GM18498 (cell line): ENCODE measurements at regions not wholly inside any gene's neighbourhood (a gene's known extent, or its start where the extent isn't known, plus 50 kb on each side); places are given as distances from the start of the nearest gene placed in this dataset.
"Not testable (repeated sequence)": the region's sequence is repeated elsewhere in the genome, so short reads cannot be mapped to it uniquely, and the experiment has no call there.

Experiments
- ATAC-seq: cut with Tn5 transposase; IDR thresholded peaks from one replicate; pipeline ENCODE4 v1.9.1; 2021; ENCODE audit warnings: mild to moderate bottlenecking, moderate library complexity; ENCODE audit not compliant: unreplicated experiment

DNA sequence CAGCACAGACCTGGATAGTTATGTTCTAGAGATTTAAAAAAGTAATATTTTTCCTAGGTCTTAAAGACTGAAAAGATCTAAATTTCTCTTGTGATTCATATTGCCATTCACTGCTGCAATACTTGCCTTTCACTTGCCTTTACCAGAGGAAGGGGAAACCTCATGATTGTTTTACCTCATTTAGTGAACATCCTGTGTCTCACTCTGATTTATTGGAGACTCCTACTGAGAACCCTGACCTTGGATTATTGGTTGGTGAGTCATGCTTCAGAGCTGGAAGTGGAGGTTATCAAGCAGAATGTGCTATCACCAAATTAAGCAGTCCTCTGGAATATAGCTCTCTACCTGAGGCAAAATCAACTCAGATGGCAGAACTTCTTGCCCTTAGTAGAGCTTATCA is 500.5 kb downstream of the TSN start:
- no peak for ATAC-seq

DNA sequence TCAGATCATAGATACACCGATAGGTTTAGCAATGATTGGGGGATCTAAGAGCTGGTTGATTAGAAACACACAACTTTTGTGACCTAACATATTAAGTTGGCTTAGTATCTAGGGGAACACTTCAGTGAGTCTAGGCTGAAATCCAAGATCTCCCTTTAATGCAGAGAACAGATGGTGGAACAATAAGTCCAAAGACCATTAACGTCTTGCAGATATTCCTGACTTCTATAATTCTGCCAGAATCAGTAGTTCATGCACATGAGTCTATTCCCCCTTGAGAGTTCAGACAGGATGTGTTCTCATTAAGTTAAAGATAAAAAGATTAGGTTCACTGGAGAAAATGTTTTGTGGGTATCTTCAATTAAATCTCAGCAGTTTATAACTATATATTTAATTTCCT is 506.5 kb downstream of the TSN start:
- no peak for ATAC-seq

DNA sequence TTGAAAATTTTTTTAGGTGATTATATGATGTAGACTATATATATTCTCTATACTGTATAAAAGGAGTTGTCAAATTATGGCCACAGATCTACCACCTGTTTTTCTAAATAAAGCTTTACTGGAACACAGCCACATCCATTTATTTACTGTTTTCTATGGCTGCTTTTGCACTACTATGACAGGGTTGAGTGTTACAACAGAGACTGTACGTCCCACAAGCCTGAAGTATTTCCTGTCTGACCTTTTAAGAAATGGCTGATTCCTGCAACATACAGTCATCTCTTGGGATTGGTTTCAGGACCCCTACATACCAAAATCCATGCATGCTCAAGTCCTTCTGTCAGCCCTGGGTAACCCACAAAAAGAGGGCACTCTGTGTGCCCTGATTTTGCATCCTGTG is 508.3 kb downstream of the TSN start:
- ATAC-seq = no peak

DNA sequence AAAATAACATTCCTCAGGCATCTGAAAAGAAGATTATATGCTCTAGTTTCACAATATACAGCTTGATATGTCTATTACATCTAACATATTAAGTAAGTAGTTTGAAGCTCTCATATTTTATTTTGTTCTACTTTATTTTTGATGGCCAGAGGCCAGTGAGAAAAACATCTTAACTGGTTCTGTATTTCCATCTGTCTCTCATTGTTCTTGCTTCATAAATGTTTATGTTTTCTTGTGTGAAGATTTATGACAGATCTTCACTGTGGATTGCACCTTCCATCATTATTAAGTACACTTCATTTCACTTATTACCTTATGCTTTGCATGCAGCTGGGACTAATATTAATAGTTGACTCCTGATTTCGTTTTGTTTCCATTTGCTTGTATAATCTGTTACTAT is 511.2 kb downstream of the TSN start:
- no peak for ATAC-seq

DNA sequence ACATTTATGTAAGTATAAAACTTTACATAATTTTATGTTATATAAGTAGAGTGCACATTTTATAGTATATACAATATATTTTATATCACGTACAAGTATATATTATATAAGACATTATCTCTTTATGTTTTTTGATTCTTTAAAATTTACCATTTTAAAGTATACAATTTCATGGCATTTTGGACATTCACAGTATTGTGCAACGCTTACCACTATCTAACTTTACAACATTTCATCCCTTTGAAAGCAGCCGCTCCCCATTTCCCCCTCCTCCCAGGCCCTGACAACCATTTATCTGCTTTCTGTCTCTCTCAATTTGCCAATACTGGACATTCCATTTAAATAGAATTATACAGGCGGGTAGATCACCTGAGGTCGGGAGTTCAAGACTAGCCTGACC is 512.5 kb downstream of the TSN start:
- no peak for ATAC-seq

DNA sequence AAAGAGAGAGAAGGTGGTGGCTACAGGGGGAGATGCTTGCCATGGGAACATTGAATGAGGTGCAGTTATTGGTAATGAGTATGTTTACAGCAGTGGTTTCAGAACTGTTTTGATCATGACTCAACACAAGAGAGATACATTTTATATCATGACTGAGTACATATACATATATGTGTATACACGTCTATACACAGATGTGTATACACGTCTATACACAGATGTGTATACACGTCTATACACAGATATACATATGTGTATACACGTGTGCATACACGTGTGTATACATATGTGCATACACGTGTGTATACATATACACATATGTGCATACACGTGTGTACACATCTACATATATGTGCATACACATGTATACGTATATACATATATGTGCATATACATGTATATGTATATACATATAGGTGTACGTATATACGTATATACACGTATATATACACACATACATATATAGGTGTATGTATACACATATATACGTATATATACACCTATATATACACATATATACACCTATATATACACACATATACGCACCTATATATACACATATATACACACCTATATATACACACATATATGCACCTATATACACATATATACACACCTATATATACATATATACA is 518.5 kb downstream of the TSN start:
- no peak for ATAC-seq

DNA sequence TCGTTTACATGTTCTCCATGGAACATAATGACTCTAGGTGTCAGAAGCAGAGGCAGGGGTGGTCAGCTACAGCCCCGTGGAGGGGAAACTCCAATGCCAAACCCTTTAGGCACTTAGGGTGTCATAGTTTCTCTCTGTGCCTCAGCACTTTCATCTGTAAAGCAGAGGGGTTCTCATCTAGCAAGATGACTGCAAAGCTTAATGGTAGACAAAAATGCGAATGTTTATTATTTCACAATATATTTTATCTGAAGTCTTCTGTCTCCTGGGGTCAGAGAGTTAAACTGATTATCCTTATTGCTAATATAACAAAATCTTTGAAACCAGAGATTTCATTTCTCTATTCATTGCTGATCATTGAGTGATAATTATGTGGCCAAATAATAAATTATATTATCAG is 522.5 kb downstream of the TSN start:
- no peak for ATAC-seq

DNA sequence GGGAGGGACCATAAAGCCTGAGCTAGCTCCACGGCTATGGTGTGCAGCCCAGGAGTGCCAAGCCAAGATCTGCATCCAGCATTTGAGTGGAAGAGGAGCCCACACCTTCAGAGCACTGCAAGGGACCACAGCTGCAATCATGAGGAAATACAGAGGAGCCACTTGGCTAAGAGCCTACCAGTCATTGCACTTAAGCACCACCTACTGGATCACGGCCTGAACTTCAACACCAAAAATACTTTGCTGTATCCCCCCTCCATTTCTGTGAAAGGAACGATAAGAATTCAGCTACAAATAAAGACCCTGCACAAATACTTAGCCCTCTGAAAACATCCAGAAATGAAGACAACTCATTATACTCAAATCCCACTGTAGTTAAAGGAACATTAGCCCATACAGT is 545.3 kb downstream of the TSN start:
- no peak for ATAC-seq

DNA sequence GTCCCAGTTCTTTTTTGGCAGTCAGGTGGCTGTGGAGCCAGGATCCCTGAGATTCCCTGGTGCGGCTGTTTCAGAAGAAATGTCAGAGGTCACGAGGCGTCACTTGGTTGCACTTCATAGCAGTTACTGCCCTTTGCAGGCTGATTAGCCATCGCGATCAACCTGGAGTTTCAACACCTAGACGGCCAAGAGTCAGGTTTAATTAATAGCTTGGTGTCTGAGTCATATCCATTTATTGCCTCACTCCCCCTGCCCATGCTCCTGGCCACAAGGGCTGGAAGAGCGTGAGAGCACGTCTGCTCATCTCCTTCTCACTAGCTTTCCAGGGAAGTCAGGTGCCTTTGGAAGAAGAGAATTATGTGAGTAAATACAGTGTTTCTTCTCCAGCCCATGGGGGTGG is 552.3 kb downstream of the TSN start:
- no peak for ATAC-seq

DNA sequence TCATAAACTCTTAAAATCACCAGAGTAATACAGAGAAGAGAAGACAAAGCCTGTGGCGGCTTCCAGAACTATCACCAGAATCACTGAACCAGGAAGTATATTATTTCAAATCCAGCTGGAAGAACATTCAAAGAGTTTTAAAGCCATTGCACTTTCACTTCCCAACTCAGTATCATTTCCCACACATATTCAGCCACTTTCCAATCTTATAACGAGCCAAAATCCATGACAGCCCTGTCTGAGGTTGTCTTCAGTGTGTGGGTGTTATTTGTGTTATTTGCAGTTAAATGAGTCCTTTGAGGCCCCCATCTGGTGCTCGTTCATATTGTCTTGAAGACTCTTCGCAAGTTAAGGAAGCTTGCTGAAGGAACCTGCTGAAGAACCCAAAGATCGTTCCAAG is 559.9 kb downstream of the TSN start:
- no peak for ATAC-seq

DNA sequence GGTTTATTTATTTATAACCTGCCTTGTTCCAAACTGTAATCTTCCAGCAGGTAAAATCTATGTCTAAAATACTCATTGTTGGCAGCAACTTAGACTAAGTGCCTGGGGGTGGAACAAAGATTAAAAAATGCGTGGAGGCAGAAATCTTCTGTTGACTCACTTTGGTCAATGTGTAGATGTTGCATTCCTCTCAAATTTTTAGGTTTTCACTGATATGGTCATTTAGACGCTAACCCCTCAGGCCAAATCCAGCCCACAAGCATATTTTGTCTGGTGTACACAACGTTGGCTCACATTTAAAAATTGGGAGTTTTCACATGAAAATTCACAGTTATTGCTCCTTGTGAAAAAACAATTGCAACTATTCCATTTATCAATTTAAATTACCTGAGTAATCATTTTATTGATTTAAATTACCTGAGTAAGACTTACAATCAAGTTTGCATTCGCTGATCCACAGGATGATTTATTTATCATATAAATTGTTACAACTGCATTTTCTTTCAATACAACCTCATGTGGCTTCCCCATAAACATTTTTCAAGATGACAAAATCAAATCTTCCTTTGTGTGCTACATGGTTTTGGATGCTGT is 564.2 kb downstream of the TSN start:
- ATAC-seq = no peak

DNA sequence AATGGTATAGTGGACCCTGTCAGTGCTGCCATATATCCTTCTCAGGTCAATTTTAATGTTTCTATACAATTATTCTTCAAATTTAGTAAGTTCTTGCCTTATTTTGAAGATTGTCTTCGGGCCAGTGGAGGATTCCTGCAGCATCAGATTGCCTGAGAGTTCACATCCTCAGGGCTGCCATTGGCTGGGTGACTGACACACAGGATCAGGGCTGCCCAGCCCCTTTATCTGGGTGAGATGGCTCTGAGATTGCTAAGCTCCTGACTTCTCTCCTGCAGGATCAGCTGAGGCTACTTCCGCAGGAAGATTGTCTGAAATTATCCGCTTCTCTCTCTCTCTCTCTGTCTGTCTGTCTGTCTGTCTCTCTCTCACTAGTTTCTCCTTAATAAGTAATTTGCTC is 567.4 kb downstream of the TSN start:
- ATAC-seq = no peak

DNA sequence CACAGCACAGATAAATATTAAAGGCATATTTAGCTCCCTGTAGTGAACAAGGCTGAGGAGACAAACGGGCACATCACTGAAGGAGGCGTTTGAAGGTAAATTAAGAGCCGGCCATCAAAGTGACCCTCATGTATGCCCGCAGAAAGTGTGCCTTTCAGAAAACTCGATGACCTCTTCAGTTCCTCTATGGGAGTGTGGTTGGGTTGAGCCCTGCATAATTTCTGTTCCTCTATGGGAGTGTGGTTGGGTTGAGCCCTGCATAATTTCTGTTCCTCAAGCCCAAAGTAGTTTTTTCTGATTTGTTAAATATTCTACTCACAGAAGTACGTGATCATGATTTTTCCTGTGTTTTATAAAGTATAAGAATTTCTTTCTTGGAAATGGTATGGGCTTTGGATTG is 568.5 kb downstream of the TSN start:
- ATAC-seq = no peak

DNA sequence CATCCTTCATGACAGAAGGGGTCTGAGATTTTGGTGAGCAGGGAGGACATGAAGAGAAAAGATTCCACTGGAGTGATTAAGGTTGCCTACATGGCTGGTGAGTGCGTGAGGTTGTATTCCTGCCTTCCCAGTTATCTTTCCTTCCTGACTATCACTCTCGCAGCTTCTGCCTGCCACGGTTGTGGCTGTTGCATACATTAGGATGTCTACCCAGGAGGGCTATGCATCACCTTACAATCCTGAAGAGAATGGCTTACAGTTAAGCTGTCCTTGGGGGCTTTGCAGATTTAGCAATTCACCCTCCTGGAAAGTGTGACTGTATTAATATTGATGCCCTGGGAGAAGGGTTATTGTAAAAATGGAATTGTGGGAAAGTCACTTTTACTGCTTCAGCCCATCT is 571.0 kb downstream of the TSN start:
- no peak for ATAC-seq

DNA sequence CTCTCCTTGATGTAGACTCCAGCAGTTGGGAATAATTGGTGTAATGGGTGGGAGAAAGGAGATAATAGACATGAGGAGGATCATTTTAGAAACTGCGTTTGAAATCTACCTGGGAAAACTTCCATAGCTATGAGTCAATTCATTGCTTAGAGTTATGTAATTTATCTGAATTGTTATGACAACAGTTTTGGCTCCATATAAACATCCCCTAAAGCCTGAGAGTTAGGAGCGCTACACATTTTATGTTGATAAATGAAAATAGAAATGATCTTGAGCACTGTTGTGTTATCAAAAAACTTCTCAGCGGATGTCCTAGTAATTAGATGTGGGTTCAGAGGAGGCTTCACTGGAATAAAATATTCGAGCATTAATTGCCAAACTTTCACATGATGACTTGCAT is 573.4 kb downstream of the TSN start:
- no peak for ATAC-seq

DNA sequence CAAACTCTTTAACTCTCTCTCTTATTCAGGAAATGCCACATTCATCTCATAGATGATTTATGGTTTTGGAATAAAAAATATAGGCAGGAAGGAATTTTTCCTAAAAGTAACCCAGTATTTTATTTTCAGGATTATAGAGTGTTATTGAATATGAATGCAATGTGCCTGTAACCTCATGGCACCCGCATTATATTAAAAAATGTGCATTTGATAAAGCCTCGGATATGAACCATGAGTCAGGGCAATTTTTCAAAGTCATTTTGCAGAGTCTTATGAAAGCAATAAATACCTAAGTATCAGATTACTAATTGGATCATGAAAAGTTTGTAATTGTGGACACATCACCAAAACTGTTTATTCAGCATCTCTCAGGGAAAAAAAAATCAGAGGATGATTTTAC is 573.8 kb downstream of the TSN start:
- no peak for ATAC-seq

DNA sequence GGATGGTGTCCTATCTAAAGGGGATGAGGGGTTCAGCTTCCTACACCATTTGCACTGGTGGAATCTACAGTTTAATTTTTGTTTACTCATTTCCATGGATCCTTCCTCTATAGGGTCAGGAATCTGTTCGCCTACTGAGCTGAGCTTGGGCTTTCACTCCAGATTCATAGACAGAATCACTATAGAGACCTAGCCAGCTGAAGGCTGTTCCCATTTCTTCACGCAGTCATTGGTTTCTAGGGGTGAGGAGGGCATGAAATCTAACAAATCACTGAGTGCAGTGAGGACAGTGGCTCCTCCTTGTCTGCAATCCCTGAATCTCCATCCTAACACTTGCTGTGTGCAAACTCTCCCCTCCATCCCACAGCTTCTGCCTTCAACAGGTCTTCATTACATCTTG is 578.5 kb downstream of the TSN start:
- ATAC-seq = no peak

DNA sequence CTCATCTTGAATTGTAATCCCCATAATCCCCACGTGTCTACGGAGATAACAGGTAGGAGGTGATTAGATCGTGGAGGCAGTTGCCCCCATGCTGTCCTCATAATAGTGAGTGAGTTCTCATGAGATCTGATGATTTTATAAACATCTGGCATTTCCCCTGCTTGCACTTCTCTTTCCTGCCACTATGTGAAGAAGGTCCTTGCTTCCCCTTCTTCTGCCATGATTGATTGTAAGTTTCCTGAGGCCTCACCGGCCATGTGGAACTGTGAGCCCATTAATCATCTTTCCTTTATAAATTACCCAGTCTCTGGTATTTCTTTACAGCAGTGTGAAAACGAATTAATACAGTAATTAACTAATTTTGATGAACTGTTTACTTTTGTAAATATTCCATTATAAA is 582.5 kb downstream of the TSN start:
- ATAC-seq = no peak

DNA sequence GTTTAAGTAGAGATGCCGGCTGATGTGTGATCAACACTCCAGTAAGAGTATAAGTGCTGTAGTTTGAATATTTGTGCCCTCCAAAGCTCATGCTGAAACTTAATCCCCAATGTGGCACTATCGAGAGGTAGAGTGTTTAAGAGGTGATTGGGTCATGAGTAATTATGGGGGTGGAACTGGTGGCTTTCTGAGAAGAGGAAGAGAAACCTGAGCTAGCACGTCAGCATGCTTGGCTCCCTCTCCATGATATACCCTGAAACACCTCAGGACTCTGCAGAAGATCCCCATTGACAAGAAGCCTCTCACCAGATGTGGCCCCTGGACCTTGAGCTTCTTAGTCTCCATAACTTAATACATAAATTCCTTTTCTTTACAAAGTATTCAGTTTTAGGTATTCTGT is 584.8 kb downstream of the TSN start:
- peak; percentile 92 for ATAC-seq

DNA sequence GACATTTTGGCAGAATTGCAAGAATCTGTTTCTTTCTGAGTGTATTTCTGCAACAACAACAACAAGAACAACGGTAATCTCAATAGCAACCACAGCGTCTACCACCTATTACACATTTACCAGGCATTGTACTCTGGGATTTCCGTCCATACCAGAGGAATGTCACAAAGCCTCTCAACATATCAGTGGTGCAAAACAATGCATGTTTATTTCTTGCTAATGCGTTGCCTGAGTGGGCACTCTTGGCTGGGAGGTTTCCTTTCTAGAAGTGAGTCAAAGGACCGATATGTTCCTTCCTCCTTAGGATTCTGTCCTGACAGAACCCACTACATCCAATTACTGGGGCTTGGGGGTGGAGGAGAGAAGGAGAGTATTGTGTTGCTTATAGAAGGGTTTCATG is 585.6 kb downstream of the TSN start:
- ATAC-seq = peak; percentile 26

DNA sequence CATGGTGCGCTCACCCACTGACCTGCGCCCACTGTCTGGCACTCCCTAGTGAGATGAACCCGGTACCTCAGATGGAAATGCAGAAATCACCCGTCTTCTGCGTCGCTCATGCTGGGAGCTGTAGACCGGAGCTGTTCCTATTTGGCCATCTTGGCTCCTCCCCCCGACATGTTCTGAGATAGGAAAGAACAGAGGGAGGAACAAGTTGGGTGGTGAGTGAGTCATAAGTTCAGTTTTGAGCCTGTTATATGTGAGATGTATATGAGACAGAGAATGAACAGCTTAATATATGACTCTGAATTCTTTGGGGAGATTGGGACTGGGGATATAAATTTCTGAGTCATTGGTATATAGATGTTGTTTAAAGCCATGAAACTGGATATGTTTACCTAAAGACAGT is 596.7 kb downstream of the TSN start:
- ATAC-seq = not testable (repeated sequence)

DNA sequence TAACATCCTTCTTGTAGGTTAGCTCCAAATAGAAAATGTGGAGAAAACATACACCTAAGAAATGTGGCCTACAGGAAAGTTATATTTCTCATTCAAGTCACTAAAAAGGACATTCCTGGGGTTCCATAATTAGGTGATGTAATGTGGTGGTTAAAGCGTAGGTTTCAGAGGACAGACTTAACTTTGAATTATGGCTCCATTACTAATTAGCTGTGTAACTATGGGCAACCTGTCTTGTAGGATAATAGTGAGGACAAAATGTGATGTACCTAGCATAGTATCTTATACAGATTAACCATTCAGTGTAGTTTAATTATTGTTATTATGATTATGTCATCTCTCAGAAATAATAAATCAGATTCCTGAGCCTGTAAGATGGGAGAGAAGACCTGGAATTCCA is 602.5 kb downstream of the TSN start:
- no peak for ATAC-seq

DNA sequence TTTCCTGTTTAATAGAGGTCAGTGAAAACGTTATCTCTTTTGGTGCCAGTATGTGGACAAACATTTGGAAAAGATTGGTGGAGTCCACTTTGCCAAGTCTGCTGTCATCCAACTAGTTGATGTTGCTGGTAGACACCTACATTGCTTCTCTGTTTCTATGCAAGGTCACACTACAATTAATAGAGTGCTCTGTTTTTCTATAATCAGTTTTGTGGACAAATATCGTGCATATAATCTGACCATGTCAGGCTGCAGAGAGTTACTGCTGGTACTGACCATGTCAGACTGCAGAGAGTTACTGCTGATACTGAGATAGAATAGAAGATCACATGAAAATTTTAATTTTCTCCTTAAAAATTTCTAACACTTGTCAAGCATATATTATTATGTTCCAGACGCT is 603.3 kb downstream of the TSN start:
- ATAC-seq = no peak
